Hepatocyte (in vitro differentiated cells): ENCODE measurements at regions not wholly inside any gene's neighbourhood (a gene's known extent, or its start where the extent isn't known, plus 50 kb on each side); places are given as distances from the start of the nearest gene placed in this dataset.

ENCODE experiments used
- CTCF ChIP-seq: fragments of 200-600 bp; sonication (generic); IDR thresholded peaks from 2 replicates; pipeline ENCODE4 v1.5.1; 2016; ENCODE audit warnings: antibody characterized with exemption, mild to moderate bottlenecking; ENCODE audit not compliant: poor library complexity
- EZH2 ChIP-seq: fragments of 200-600 bp; sonication (generic); IDR thresholded peaks from 2 replicates; pipeline ENCODE4 v1.6.1; 2016; ENCODE audit warnings: antibody characterized with exemption, mild to moderate bottlenecking, borderline replicate concordance

GRCh38 chr11:92461447-92461846 is 236.8 kb downstream of the FAT3 start:
- TF ChIP-seq EZH2 (no peak), CTCF (no peak)
